Brain microvascular endothelial cell (primary cell): ENCODE measurements at regions not wholly inside any gene's neighbourhood (a gene's known extent, or its start where the extent isn't known, plus 50 kb on each side); places are given as distances from the start of the nearest gene placed in this dataset.
"Not testable (repeated sequence)": the region's sequence is repeated elsewhere in the genome, so short reads cannot be mapped to it uniquely, and the experiment has no call there.

Source experiments
- DNase-seq: peaks from one replicate; pipeline ENCODE4 v3.0.0-alpha.2; 2020
- H3K27ac ChIP-seq: fragments of 250-450 bp; sonication (Bioruptor Pico); 2 replicates; pipeline ENCODE4 v1.5.1; 2020; ENCODE audit warnings: mild to moderate bottlenecking, moderate library complexity
- H3K27me3 ChIP-seq: fragments of 250-450 bp; sonication (Bioruptor Pico); replicated peaks from 2 replicates; pipeline ENCODE4 v1.5.1; 2020; ENCODE audit warnings: mild to moderate bottlenecking
- H3K36me3 ChIP-seq: fragments of 250-450 bp; sonication (Bioruptor Pico); replicated peaks from 2 replicates; pipeline ENCODE4 v1.5.1; 2020; ENCODE audit warnings: mild to moderate bottlenecking
- H3K4me3 ChIP-seq: 2 replicates; pipeline ENCODE4 v1.5.1; 2011; ENCODE audit warnings: low read depth, mild to moderate bottlenecking, control low read depth, low read length, moderate library complexity
- CTCF ChIP-seq: IDR thresholded peaks from 2 replicates; pipeline ENCODE4 v1.5.1; 2011; ENCODE audit warnings: low read depth, mild to moderate bottlenecking, moderate library complexity, low read length, control low read depth, inconsistent platforms; ENCODE audit errors: missing control alignments
- in situ Hi-C: cut with HindIII; loops from 2 replicates; pipeline ENCODE4 v1.10.0; 2017; ENCODE audit warnings: low sequenced_read_pairs, low pct_ligation_motif_present

GRCh38 chr13:65400702-65401101, 1829.4 kb downstream of the PCDH9 start:
- no peak for DNase-seq
- in situ Hi-C loops: no loop called here

GRCh38 chr13:65387743-65388347, 1842.3 kb downstream of the PCDH9 start:
- H3K27me3 ChIP-seq: no peaks in the 10 kb centered on the region
- DNase-seq: no peak
- no peak overlapping the region for H3K27ac ChIP-seq
- no peak overlapping the region for H3K4me3 ChIP-seq
- in situ Hi-C loops: no loop called here
- TF ChIP-seq CTCF: no peak
- no peaks in the 10 kb centered on the region for H3K36me3 ChIP-seq

More at GRCh38 chr13:65400702-65401101, 1829.4 kb downstream of the PCDH9 start:
- TF ChIP-seq CTCF: no peak
- H3K36me3 ChIP-seq: no peaks in the 10 kb centered on the region
- H3K27ac ChIP-seq: no peak overlapping the region
- H3K4me3 ChIP-seq: no peak overlapping the region
- no peaks in the 10 kb centered on the region for H3K27me3 ChIP-seq

GRCh38 chr13:65378943-65379519, 1851.1 kb downstream of the PCDH9 start:
- no peak for TF ChIP-seq CTCF
- DNase-seq: no peak
- Histone ChIP-seq H3K4me3 (no peak overlapping the region), H3K27me3 (no peaks in the 10 kb centered on the region), H3K27ac (no peak overlapping the region), H3K36me3 (no peaks in the 10 kb centered on the region)
- in situ Hi-C loops: no loop called here

GRCh38 chr13:65378484-65378883, 1851.7 kb downstream of the PCDH9 start:
- TF ChIP-seq CTCF: no peak
- no peaks in the 10 kb centered on the region for H3K36me3 ChIP-seq
- in situ Hi-C loops: no loop called here
- H3K27me3 ChIP-seq: no peaks in the 10 kb centered on the region
- no peak for DNase-seq
- H3K27ac ChIP-seq: no peak overlapping the region
- no peak overlapping the region for H3K4me3 ChIP-seq

GRCh38 chr13:65368832-65369231, 1861.3 kb downstream of the PCDH9 start:
- Histone ChIP-seq H3K36me3 (no peaks in the 10 kb centered on the region), H3K27ac (no peak overlapping the region), H3K27me3 (no peaks in the 10 kb centered on the region), H3K4me3 (no peak overlapping the region)
- in situ Hi-C loops: no loop called here
- no peak for DNase-seq
- TF ChIP-seq CTCF: no peak

- H3K4me3 ChIP-seq: no peak overlapping the region
- in situ Hi-C loops: no loop called here
- DNase-seq: no peak
- no peaks in the 10 kb centered on the region for H3K27me3 ChIP-seq
- no peaks in the 10 kb centered on the region for H3K36me3 ChIP-seq
- no peak overlapping the region for H3K27ac ChIP-seq
- no peak for TF ChIP-seq CTCF
These were observed 1876.2 kb downstream of the PCDH9 start for GRCh38 chr13:65353951-65354350.

GRCh38 chr13:65353150-65353549, 1877.0 kb downstream of the PCDH9 start:
- H3K27ac ChIP-seq, H3K36me3 ChIP-seq, H3K27me3 ChIP-seq, in situ Hi-C loops, H3K4me3 ChIP-seq, DNase-seq: not testable (repeated sequence)
